GM23338 (cell line): ENCODE measurements at regions not wholly inside any gene's neighbourhood (a gene's known extent, or its start where the extent isn't known, plus 50 kb on each side); places are given as distances from the start of the nearest gene placed in this dataset.

ENCODE experiments used
- ATAC-seq: fragments of 200-7000 bp; cut with Tn5 transposase; 3 replicates; pipeline ENCODE4 v1.9.1; 2020
- DNase-seq: peaks from one replicate; pipeline ENCODE4 v3.0.0-alpha.2; 2015; ENCODE audit warnings: low spot score
- H2AFZ ChIP-seq: fragments of 200-600 bp; sonication (generic); 2 replicates; pipeline ENCODE4 v1.8.0; 2016; ENCODE audit warnings: antibody characterized with exemption, mild to moderate bottlenecking, moderate library complexity
- H3F3A ChIP-seq: fragments of 200-600 bp; sonication (generic); replicated peaks from 2 replicates; pipeline ENCODE4 v1.8.0; 2017; ENCODE audit warnings: antibody characterized with exemption, mixed run types, low read depth
- H3K27ac ChIP-seq: fragments of 200-600 bp; sonication (generic); 2 replicates; pipeline ENCODE4 v1.6.1; 2016; ENCODE audit warnings: low read depth
- H3K27me3 ChIP-seq: fragments of 200-600 bp; sonication (generic); 2 replicates; pipeline ENCODE4 v1.8.0; 2016; ENCODE audit warnings: mild to moderate bottlenecking, mixed run types, moderate library complexity; ENCODE audit not compliant: insufficient read depth
- H3K36me3 ChIP-seq: fragments of 200-600 bp; sonication (generic); 2 replicates; pipeline ENCODE4 v1.8.0; 2016; ENCODE audit warnings: mild to moderate bottlenecking; ENCODE audit not compliant: insufficient read depth
- H3K4me1 ChIP-seq: fragments of 200-600 bp; sonication (generic); 2 replicates; pipeline ENCODE4 v1.8.0; 2016; ENCODE audit warnings: mild to moderate bottlenecking, moderate library complexity; ENCODE audit not compliant: insufficient read depth
- H3K4me2 ChIP-seq: fragments of 200-600 bp; sonication (generic); 2 replicates; pipeline ENCODE4 v1.7.1; 2017; ENCODE audit warnings: mixed run types
- H3K4me3 ChIP-seq: fragments of 200-600 bp; sonication (generic); 2 replicates; pipeline ENCODE4 v1.6.1; 2016; ENCODE audit warnings: mixed run types
- H3K79me2 ChIP-seq: fragments of 200-600 bp; sonication (generic); replicated peaks from 2 replicates; pipeline ENCODE4 v1.8.0; 2017; ENCODE audit warnings: mild to moderate bottlenecking; ENCODE audit not compliant: insufficient read depth
- H3K9me2 ChIP-seq: fragments of 200-600 bp; sonication (generic); 2 replicates; pipeline ENCODE4 v1.8.0; 2017; ENCODE audit not compliant: insufficient read depth
- H4K20me1 ChIP-seq: fragments of 200-600 bp; sonication (generic); replicated peaks from 2 replicates; pipeline ENCODE4 v1.8.0; 2017; ENCODE audit warnings: mild to moderate bottlenecking; ENCODE audit not compliant: insufficient read depth
- H3K27ac Mint-ChIP-seq: 2 replicates; pipeline ENCODE4 v1.8.0; 2020; ENCODE audit warnings: inconsistent platforms, mild to moderate bottlenecking, moderate library complexity, mixed read lengths
- H3K27me3 Mint-ChIP-seq: 3 replicates; pipeline ENCODE4 v1.8.0; 2022; ENCODE audit warnings: low read depth, mild to moderate bottlenecking, moderate library complexity, mixed read lengths, inconsistent platforms; ENCODE audit not compliant: insufficient read depth, poor library complexity
- H3K36me3 Mint-ChIP-seq: 3 replicates; pipeline ENCODE4 v1.8.0; 2021; ENCODE audit warnings: low read depth, mild to moderate bottlenecking, inconsistent platforms, moderate library complexity, mixed read lengths
- H3K4me1 Mint-ChIP-seq: 3 replicates; pipeline ENCODE4 v1.8.0; 2020; ENCODE audit warnings: mild to moderate bottlenecking, inconsistent platforms, mixed read lengths
- H3K4me3 Mint-ChIP-seq: 3 replicates; pipeline ENCODE4 v1.8.0; 2021; ENCODE audit warnings: moderate library complexity, mild to moderate bottlenecking, inconsistent platforms, mixed read lengths
- H3K9me3 Mint-ChIP-seq: 3 replicates; pipeline ENCODE4 v1.8.0; 2020; ENCODE audit warnings: moderate library complexity, mild to moderate bottlenecking, inconsistent platforms, mixed read lengths
- EZH2 ChIP-seq: fragments of 200-600 bp; sonication (generic); IDR thresholded peaks from one replicate; pipeline ENCODE4 v1.8.0; 2017; ENCODE audit warnings: antibody characterized with exemption, mild to moderate bottlenecking, low read depth; ENCODE audit not compliant: unreplicated experiment
- STAT1 ChIP-seq: IDR thresholded peaks from one replicate; pipeline ENCODE4 v1.6.1; 2016; ENCODE audit warnings: antibody characterized with exemption; ENCODE audit not compliant: unreplicated experiment
- TF ChIP-seq, protein P1 (sequence below): fragments of 250-450 bp; sonication (Bioruptor Pico); IDR thresholded peaks from 2 replicates; pipeline ENCODE4 v1.5.0; 2020; ENCODE audit warnings: mild to moderate bottlenecking, moderate library complexity
- TF ChIP-seq, protein P2 (sequence below): IDR thresholded peaks from 2 replicates; pipeline ENCODE4 v1.6.1; 2016; ENCODE audit warnings: antibody characterized with exemption

DNA sequence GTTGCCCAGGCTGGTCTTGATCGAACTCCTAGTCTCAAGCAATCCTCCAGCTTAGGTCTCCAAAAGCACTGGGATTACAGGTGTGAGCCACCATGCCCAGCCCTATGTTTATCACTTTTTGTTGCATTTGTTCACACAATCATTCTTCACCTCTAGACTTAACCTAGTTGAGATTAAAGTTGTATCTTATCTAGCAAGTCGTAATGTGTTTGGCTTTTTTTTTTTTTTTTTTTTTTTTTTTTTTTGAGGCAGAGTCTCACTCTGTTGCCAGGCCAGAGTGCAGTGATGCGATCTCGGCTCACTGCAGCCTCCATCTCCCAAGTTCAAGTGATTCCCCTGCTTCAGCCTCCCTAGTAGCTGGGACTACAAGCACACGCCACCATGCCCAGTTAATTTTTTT, 90.2 kb upstream of the C9orf72 start:
- DNase-seq (no peak), ATAC-seq (no peak)
- Mint-ChIP-seq H3K27me3 (no peaks in the 10 kb centered on the region), H3K36me3 (no peaks in the 10 kb centered on the region), H3K4me3 (no peak overlapping the region), H3K27ac (no peak overlapping the region), H3K4me1 (peaks cover 28% of the 10 kb centered on the region), H3K9me3 (no peaks in the 10 kb centered on the region)
- no peaks in the 10 kb centered on the region for H3K9me2 ChIP-seq
- H2AFZ ChIP-seq: no peak overlapping the region
- H3K27ac ChIP-seq: no peak overlapping the region
- no peak overlapping the region for H3K4me3 ChIP-seq
- H3F3A ChIP-seq: no peaks in the 10 kb centered on the region
- H4K20me1 ChIP-seq: no peaks in the 10 kb centered on the region
- no peak overlapping the region for H3K4me2 ChIP-seq
- H3K27me3 ChIP-seq: no peaks in the 10 kb centered on the region
- H3K4me1 ChIP-seq: peaks cover 24% of the 10 kb centered on the region
- no peaks in the 10 kb centered on the region for H3K36me3 ChIP-seq
- no peaks in the 10 kb centered on the region for H3K79me2 ChIP-seq
- TF ChIP-seq, protein P1, sequence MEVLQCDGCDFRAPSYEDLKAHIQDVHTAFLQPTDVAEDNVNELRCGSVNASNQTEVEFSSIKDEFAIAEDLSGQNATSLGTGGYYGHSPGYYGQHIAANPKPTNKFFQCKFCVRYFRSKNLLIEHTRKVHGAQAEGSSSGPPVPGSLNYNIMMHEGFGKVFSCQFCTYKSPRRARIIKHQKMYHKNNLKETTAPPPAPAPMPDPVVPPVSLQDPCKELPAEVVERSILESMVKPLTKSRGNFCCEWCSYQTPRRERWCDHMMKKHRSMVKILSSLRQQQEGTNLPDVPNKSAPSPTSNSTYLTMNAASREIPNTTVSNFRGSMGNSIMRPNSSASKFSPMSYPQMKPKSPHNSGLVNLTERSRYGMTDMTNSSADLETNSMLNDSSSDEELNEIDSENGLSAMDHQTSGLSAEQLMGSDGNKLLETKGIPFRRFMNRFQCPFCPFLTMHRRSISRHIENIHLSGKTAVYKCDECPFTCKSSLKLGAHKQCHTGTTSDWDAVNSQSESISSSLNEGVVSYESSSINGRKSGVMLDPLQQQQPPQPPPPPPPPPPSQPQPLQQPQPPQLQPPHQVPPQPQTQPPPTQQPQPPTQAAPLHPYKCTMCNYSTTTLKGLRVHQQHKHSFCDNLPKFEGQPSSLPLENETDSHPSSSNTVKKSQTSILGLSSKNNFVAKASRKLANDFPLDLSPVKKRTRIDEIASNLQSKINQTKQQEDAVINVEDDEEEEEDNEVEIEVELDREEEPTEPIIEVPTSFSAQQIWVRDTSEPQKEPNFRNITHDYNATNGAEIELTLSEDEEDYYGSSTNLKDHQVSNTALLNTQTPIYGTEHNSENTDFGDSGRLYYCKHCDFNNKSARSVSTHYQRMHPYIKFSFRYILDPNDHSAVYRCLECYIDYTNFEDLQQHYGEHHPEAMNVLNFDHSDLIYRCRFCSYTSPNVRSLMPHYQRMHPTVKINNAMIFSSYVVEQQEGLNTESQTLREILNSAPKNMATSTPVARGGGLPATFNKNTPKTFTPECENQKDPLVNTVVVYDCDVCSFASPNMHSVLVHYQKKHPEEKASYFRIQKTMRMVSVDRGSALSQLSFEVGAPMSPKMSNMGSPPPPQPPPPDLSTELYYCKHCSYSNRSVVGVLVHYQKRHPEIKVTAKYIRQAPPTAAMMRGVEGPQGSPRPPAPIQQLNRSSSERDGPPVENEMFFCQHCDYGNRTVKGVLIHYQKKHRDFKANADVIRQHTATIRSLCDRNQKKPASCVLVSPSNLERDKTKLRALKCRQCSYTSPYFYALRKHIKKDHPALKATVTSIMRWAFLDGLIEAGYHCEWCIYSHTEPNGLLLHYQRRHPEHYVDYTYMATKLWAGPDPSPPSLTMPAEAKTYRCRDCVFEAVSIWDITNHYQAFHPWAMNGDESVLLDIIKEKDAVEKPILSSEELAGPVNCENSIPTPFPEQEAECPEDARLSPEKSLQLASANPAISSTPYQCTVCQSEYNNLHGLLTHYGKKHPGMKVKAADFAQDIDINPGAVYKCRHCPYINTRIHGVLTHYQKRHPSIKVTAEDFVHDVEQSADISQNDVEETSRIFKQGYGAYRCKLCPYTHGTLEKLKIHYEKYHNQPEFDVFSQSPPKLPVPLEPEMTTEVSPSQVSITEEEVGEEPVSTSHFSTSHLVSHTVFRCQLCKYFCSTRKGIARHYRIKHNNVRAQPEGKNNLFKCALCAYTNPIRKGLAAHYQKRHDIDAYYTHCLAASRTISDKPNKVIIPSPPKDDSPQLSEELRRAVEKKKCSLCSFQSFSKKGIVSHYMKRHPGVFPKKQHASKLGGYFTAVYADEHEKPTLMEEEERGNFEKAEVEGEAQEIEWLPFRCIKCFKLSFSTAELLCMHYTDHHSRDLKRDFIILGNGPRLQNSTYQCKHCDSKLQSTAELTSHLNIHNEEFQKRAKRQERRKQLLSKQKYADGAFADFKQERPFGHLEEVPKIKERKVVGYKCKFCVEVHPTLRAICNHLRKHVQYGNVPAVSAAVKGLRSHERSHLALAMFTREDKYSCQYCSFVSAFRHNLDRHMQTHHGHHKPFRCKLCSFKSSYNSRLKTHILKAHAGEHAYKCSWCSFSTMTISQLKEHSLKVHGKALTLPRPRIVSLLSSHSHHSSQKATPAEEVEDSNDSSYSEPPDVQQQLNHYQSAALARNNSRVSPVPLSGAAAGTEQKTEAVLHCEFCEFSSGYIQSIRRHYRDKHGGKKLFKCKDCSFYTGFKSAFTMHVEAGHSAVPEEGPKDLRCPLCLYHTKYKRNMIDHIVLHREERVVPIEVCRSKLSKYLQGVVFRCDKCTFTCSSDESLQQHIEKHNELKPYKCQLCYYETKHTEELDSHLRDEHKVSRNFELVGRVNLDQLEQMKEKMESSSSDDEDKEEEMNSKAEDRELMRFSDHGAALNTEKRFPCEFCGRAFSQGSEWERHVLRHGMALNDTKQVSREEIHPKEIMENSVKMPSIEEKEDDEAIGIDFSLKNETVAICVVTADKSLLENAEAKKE (CRISPR knock-in tag): no peak
- TF ChIP-seq EZH2 (no peak), STAT1 (no peak)

DNA sequence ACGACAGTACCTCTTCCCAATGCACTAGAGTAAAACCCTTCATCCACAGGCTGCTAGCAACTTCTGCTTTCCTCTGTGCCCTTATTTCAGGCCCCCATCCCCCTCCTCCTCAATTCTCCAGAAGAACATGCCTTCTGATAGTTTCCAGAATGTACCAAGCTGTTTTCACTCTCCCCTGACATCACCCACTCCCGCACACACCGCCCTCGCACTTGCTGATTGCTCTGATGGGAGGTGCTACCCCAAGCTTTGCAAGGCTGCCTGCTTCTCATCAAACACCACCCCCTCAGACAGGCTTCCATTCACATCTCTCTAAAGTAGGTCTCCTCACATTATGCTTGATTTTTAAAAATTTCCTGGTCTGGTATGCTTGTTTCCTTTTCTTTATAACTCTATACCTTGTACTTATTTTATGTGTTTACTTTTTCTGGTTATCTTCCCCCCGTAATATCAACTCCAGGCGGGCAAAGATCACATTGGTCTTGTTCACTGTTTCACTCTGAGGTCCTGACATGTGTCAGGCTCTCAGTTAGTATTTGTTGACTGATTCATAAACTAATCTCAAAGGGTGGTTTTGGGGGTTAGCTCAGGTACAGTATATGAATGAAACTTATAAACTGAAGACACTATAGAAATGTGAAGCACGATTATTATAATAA, 91.0 kb upstream of the C9orf72 start:
- H3K4me1 Mint-ChIP-seq: peaks cover 28% of the 10 kb centered on the region
- Histone ChIP-seq H3K4me3 (no peak overlapping the region), H4K20me1 (no peaks in the 10 kb centered on the region), H3K4me2 (no peak overlapping the region), H3K36me3 (no peaks in the 10 kb centered on the region), H3K9me2 (no peaks in the 10 kb centered on the region), H3K27ac (0 out of 2 replicates have a peak overlapping the region, but pooled peaks have one; percentile 20), H2AFZ (peak overlapping the region; percentile 1; the same call in 1 of the 2 replicates), H3K27me3 (no peaks in the 10 kb centered on the region), H3K4me1 (peaks cover 24% of the 10 kb centered on the region), H3K79me2 (no peaks in the 10 kb centered on the region), H3F3A (no peaks in the 10 kb centered on the region)
- ATAC-seq (peak; percentile 73), DNase-seq (peak; percentile 29)
- no peaks in the 10 kb centered on the region for H3K9me3 Mint-ChIP-seq
- H3K36me3 Mint-ChIP-seq: no peaks in the 10 kb centered on the region
- no peaks in the 10 kb centered on the region for H3K27me3 Mint-ChIP-seq
- H3K27ac Mint-ChIP-seq: no peak overlapping the region
- no peak overlapping the region for H3K4me3 Mint-ChIP-seq
- TF ChIP-seq, protein P1 (CRISPR knock-in tag): no peak
- TF ChIP-seq EZH2: no peak
- TF ChIP-seq, protein P2, sequence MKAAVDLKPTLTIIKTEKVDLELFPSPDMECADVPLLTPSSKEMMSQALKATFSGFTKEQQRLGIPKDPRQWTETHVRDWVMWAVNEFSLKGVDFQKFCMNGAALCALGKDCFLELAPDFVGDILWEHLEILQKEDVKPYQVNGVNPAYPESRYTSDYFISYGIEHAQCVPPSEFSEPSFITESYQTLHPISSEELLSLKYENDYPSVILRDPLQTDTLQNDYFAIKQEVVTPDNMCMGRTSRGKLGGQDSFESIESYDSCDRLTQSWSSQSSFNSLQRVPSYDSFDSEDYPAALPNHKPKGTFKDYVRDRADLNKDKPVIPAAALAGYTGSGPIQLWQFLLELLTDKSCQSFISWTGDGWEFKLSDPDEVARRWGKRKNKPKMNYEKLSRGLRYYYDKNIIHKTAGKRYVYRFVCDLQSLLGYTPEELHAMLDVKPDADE: no peak
